Coronary artery (tissue), 2 donors: ENCODE measurements at regions not wholly inside any gene's neighbourhood (a gene's known extent, or its start where the extent isn't known, plus 50 kb on each side); places are given as distances from the start of the nearest gene placed in this dataset.

ENCODE experiments used
- DNase-seq: peaks from one replicate; pipeline ENCODE4 v3.0.0-alpha.2; 2017; ENCODE audit warnings: low spot score
- H3K27ac ChIP-seq, 2 donors: fragments of 200-600 bp; sonication (generic); one replicate each; pipeline ENCODE4 v1.5.1; 2016 to 2019
- H3K4me3 ChIP-seq: fragments of 200-600 bp; sonication (generic); 2 replicates; pipeline ENCODE4 v1.5.1; 2016; ENCODE audit warnings: mild to moderate bottlenecking, moderate library complexity
- CTCF ChIP-seq: fragments of 200-600 bp; sonication (generic); IDR thresholded peaks from one replicate; pipeline ENCODE4 v1.5.1; 2019; ENCODE audit warnings: antibody characterized with exemption

- Histone ChIP-seq H3K27ac (no peak overlapping the region), H3K4me3 (no peak overlapping the region)
- TF ChIP-seq CTCF: no peak
- DNase-seq: no peak
Observed at GRCh38 chr12:97185567-97185966, 277.0 kb upstream of the RMST start.

GRCh38 chr12:97194546-97194945, 268.1 kb upstream of the RMST start:
- H3K4me3 ChIP-seq: no peak overlapping the region
- TF ChIP-seq CTCF: no peak
- DNase-seq: no peak
- no peak overlapping the region for H3K27ac ChIP-seq

- DNase-seq: no peak
- TF ChIP-seq CTCF: no peak
- no peak overlapping the region for H3K4me3 ChIP-seq
- H3K27ac ChIP-seq: no peak overlapping the region
Observed at GRCh38 chr12:97200181-97200580, 262.4 kb upstream of the RMST start.

- H3K27ac ChIP-seq: no peak overlapping the region
- no peak overlapping the region for H3K4me3 ChIP-seq
- TF ChIP-seq CTCF: no peak
- no peak for DNase-seq
Observed at GRCh38 chr12:97203408-97203807, 259.2 kb upstream of the RMST start.

- DNase-seq: no peak
- Histone ChIP-seq H3K4me3 (no peak overlapping the region), H3K27ac (no peak overlapping the region)
- no peak for TF ChIP-seq CTCF
Observed at GRCh38 chr12:97209997-97210396, 252.6 kb upstream of the RMST start.

GRCh38 chr12:97211416-97211930, 251.1 kb upstream of the RMST start:
- Histone ChIP-seq H3K27ac (no peak overlapping the region), H3K4me3 (no peak overlapping the region)
- DNase-seq: no peak
- no peak for TF ChIP-seq CTCF

- Histone ChIP-seq H3K27ac (no peak overlapping the region), H3K4me3 (no peak overlapping the region)
- no peak for DNase-seq
- TF ChIP-seq CTCF: no peak
Observed at GRCh38 chr12:97216848-97217247, 245.8 kb upstream of the RMST start.
